SU-DHL-6 (cell line): ENCODE measurements at regions not wholly inside any gene's neighbourhood (a gene's known extent, or its start where the extent isn't known, plus 50 kb on each side); places are given as distances from the start of the nearest gene placed in this dataset.

ENCODE experiments used
- EZH2phosphoT487 ChIP-seq: fragments of 200-600 bp; sonication (generic), shearing (Covaris generic); conservative IDR thresholded peaks from 2 replicates; pipeline ENCODE4 v1.6.1; 2018; ENCODE audit warnings: mild to moderate bottlenecking, antibody characterized with exemption, low read length, moderate library complexity, mixed read lengths
- TF ChIP-seq, protein P1 (sequence below): fragments of 200-600 bp; sonication (generic); IDR thresholded peaks from one replicate; pipeline ENCODE4 v1.5.1; 2017; ENCODE audit warnings: antibody characterized with exemption, mild to moderate bottlenecking, low read length, moderate library complexity; ENCODE audit not compliant: insufficient read depth, poor library complexity, severe bottlenecking

DNA sequence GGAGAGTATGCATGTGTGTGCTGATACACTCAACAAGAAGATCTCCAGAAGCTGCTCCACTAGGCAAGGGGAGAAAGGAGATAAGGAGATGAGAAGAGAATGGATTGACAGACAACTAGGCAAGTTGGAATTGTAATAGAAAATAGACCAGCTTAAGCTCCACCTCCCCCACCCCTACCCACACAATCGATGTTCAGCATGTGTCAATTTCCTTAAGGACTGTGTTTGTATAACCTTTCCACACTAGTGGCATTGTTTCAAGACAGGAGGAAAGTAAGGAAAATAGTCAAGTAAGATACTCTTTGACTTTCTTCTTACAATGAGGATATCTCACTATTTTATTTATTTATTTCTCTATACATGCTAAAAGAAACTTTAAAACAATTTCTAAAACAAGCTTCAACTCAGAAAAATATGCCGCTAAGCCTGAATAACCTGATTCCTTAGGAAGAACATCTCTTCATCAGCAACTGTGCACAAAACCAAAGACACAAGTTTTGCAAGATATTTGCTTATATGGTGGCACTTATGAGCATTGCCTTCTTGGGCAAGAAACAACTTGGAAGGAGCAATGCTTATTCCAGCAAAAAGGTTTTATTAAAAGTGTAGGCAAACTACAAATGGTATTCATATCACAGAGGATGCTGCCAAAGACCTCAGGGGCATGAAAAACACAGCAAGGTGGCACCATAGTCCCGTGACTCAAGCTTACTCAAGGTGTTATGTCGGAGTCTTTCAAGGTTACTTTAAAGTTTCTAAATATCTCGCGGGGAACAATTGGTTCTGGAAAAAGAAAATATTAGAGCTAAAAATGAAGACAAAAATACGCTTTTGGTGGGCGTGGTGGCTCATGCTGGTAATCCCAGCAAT is 249.1 kb downstream of the COL12A1 start:
- TF ChIP-seq, protein P1, sequence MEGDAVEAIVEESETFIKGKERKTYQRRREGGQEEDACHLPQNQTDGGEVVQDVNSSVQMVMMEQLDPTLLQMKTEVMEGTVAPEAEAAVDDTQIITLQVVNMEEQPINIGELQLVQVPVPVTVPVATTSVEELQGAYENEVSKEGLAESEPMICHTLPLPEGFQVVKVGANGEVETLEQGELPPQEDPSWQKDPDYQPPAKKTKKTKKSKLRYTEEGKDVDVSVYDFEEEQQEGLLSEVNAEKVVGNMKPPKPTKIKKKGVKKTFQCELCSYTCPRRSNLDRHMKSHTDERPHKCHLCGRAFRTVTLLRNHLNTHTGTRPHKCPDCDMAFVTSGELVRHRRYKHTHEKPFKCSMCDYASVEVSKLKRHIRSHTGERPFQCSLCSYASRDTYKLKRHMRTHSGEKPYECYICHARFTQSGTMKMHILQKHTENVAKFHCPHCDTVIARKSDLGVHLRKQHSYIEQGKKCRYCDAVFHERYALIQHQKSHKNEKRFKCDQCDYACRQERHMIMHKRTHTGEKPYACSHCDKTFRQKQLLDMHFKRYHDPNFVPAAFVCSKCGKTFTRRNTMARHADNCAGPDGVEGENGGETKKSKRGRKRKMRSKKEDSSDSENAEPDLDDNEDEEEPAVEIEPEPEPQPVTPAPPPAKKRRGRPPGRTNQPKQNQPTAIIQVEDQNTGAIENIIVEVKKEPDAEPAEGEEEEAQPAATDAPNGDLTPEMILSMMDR = no peak
- TF ChIP-seq EZH2phosphoT487 = no peak
